WTC11 (cell line): ENCODE measurements at regions not wholly inside any gene's neighbourhood (a gene's known extent, or its start where the extent isn't known, plus 50 kb on each side); places are given as distances from the start of the nearest gene placed in this dataset.
A peak's percentile ranks its signal among the peaks of the same experiment; 100 is the strongest.

Experiments
- ATAC-seq: fragments of 200-7000 bp; cut with Tn5 transposase; 2 replicates; pipeline ENCODE4 v1.10.0; 2021; ENCODE audit warnings: mild to moderate bottlenecking, moderate library complexity
- CTCF ChIA-PET: fragments of 300-600 bp; sonication (Branson Sonifier 250); formaldehyde crosslinking; loops from one replicate; lab custom pipeline; 2021; ENCODE audit warnings: antibody characterized with exemption; lab: Charles Lee
- POLR2A ChIA-PET: fragments of 350-600 bp; sonication (Branson Sonifier 250); formaldehyde crosslinking; loops from one replicate; lab custom pipeline; 2021; ENCODE audit warnings: antibody characterized with exemption; lab: Charles Lee
- DNase-seq: peaks from one replicate; pipeline ENCODE4 v3.0.0; 2021; ENCODE audit warnings: low spot score
- H3K27ac Mint-ChIP-seq: 2 replicates; pipeline ENCODE4 v1.8.0; 2021; ENCODE audit warnings: mixed read lengths
- H3K27me3 Mint-ChIP-seq: 2 replicates; pipeline ENCODE4 v1.8.0; 2021; ENCODE audit warnings: low read depth, mild to moderate bottlenecking, moderate library complexity, mixed read lengths
- H3K36me3 Mint-ChIP-seq: 2 replicates; pipeline ENCODE4 v1.8.0; 2021; ENCODE audit warnings: mixed read lengths
- H3K4me1 Mint-ChIP-seq: 2 replicates; pipeline ENCODE4 v1.8.0; 2022; ENCODE audit warnings: mixed read lengths
- H3K4me3 Mint-ChIP-seq: 2 replicates; pipeline ENCODE4 v1.8.0; 2021; ENCODE audit warnings: mild to moderate bottlenecking, moderate library complexity, mixed read lengths
- H3K9me3 Mint-ChIP-seq: 2 replicates; pipeline ENCODE4 v1.8.0; 2021; ENCODE audit warnings: mixed read lengths
- AFF4 ChIP-seq: sonication (generic); formaldehyde crosslinking; IDR thresholded peaks from 2 replicates; pipeline ENCODE4 v1.8.1; 2023; ENCODE audit warnings: mild to moderate bottlenecking, missing genetic modification reagents, borderline replicate concordance
- ATF6 ChIP-seq: sonication (generic); formaldehyde crosslinking; IDR thresholded peaks from 2 replicates; pipeline ENCODE4 v1.8.1; 2023; ENCODE audit warnings: mild to moderate bottlenecking, missing genetic modification reagents
- CTCF ChIP-seq: fragments of 200-600 bp; IDR thresholded peaks from 2 replicates; pipeline ENCODE4 v1.8.0; 2022; ENCODE audit warnings: antibody characterized with exemption
- ESRRA ChIP-seq: sonication (generic); formaldehyde crosslinking; IDR thresholded peaks from 2 replicates; pipeline ENCODE4 v1.8.1; 2022; ENCODE audit warnings: mild to moderate bottlenecking, missing genetic modification reagents, borderline replicate concordance
- GTF2I ChIP-seq: fragments of 250-450 bp; sonication (Bioruptor Pico); conservative IDR thresholded peaks from 2 replicates; pipeline ENCODE4 v1.4.0; 2021; ENCODE audit warnings: mild to moderate bottlenecking
- JUN ChIP-seq: sonication (generic); formaldehyde crosslinking; IDR thresholded peaks from 2 replicates; pipeline ENCODE4 v1.8.0; 2023; ENCODE audit warnings: mild to moderate bottlenecking, missing genetic modification reagents
- MAX ChIP-seq: sonication (generic); formaldehyde crosslinking; IDR thresholded peaks from 2 replicates; pipeline ENCODE4 v1.8.0; 2022; ENCODE audit warnings: mild to moderate bottlenecking, missing genetic modification reagents
- MYBL2 ChIP-seq: sonication (generic); formaldehyde crosslinking; IDR thresholded peaks from 2 replicates; pipeline ENCODE4 v1.8.1; 2023; ENCODE audit warnings: mild to moderate bottlenecking, moderate library complexity, missing genetic modification reagents
- NFE2L1 ChIP-seq: sonication (generic); formaldehyde crosslinking; IDR thresholded peaks from 2 replicates; pipeline ENCODE4 v1.8.1; 2023; ENCODE audit warnings: missing genetic modification reagents
- PRDM15 ChIP-seq: sonication (generic); formaldehyde crosslinking; IDR thresholded peaks from 2 replicates; pipeline ENCODE4 v1.8.0; 2022; ENCODE audit warnings: missing genetic modification reagents
- PREB ChIP-seq: sonication (generic); formaldehyde crosslinking; IDR thresholded peaks from 2 replicates; pipeline ENCODE4 v1.8.1; 2022; ENCODE audit warnings: mild to moderate bottlenecking, missing genetic modification reagents, moderate library complexity, borderline replicate concordance
- USF1 ChIP-seq: sonication (generic); formaldehyde crosslinking; IDR thresholded peaks from 2 replicates; pipeline ENCODE4 v1.8.0; 2022; ENCODE audit warnings: mild to moderate bottlenecking, missing genetic modification reagents
- USF2 ChIP-seq: sonication (generic); formaldehyde crosslinking; IDR thresholded peaks from 2 replicates; pipeline ENCODE4 v1.8.1; 2023; ENCODE audit warnings: mild to moderate bottlenecking, missing genetic modification reagents, moderate library complexity
- ZNF121 ChIP-seq: sonication (generic); formaldehyde crosslinking; IDR thresholded peaks from 2 replicates; pipeline ENCODE4 v1.8.0; 2023; ENCODE audit warnings: missing genetic modification reagents
- ZNF232 ChIP-seq: sonication (generic); formaldehyde crosslinking; IDR thresholded peaks from 2 replicates; pipeline ENCODE4 v1.8.0; 2022; ENCODE audit warnings: mild to moderate bottlenecking, missing genetic modification reagents

- Mint-ChIP-seq H3K27me3 (peaks cover 5% of the 10 kb centered on the region; the same call in 1 of the 2 replicates), H3K4me1 (peaks cover 7% of the 10 kb centered on the region), H3K9me3 (no peaks in the 10 kb centered on the region), H3K27ac (no peak overlapping the region), H3K36me3 (no peaks in the 10 kb centered on the region), H3K4me3 (no peak overlapping the region)
- ATAC-seq (peak; percentile 82), DNase-seq (peak; percentile 41)
- CTCF ChIA-PET = interaction anchor here (0.6 to 2.0 kb wide), 14 partner anchors 12 to 270 kb away, joined by 3 to 13 read pairs (median 4); partner anchors contain the start of gene PCBD2
- TF ChIP-seq CTCF = peak; percentile 24; the same call in 1 of the 2 replicates
- no peak for TF ChIP-seq PRDM15 (CRISPR knock-in tag)
- POLR2A ChIA-PET = no interaction called here
Observed at GRCh38 chr5:135174315-135175096, 140.5 kb upstream of the PITX1 start.

- ChIA-PET CTCF (interaction anchor here (1.1 to 2.0 kb wide), 8 partner anchors 17 to 269 kb away, joined by 3 to 13 read pairs (median 6); partner anchors contain the start of gene PCBD2), POLR2A (no interaction called here)
- H3K4me3 Mint-ChIP-seq = no peak overlapping the region
- H3K27me3 Mint-ChIP-seq = peaks cover 5% of the 10 kb centered on the region; the same call in 1 of the 2 replicates
- no peaks in the 10 kb centered on the region for H3K36me3 Mint-ChIP-seq
- no peak for TF ChIP-seq AFF4
- no peak for TF ChIP-seq ESRRA
- H3K9me3 Mint-ChIP-seq = no peaks in the 10 kb centered on the region
- ATAC-seq = no peak
- DNase-seq = no peak
- H3K27ac Mint-ChIP-seq = no peak overlapping the region
- H3K4me1 Mint-ChIP-seq = peaks cover 2% of the 10 kb centered on the region; the same call in 1 of the 2 replicates
Observed at GRCh38 chr5:135173662-135174290, 139.7 kb upstream of the PITX1 start.

- no peaks in the 10 kb centered on the region for H3K36me3 Mint-ChIP-seq
- ChIA-PET POLR2A (no interaction called here), CTCF (no interaction called here)
- no peak for TF ChIP-seq GTF2I (CRISPR knock-in tag)
- TF ChIP-seq JUN (CRISPR knock-in tag) = no peak
- no peak for TF ChIP-seq USF1
- no peak for TF ChIP-seq MYBL2 (CRISPR knock-in tag)
- no peak for TF ChIP-seq USF2 (CRISPR knock-in tag)
- TF ChIP-seq PREB (CRISPR knock-in tag) = no peak
- no peak for TF ChIP-seq ZNF121
- TF ChIP-seq ATF6 (CRISPR knock-in tag) = no peak
- no peak for TF ChIP-seq MAX (CRISPR knock-in tag)
- no peak for TF ChIP-seq NFE2L1 (CRISPR knock-in tag)
- TF ChIP-seq ZNF232 (CRISPR knock-in tag) = no peak
- peaks cover 2% of the 10 kb centered on the region; the same call in 1 of the 2 replicates for H3K4me1 Mint-ChIP-seq
- H3K4me3 Mint-ChIP-seq = no peak overlapping the region
- no peak for ATAC-seq
- H3K27me3 Mint-ChIP-seq = peaks cover 5% of the 10 kb centered on the region; the same call in 1 of the 2 replicates
- H3K9me3 Mint-ChIP-seq = no peaks in the 10 kb centered on the region
- H3K27ac Mint-ChIP-seq = no peak overlapping the region
- DNase-seq = no peak
Observed at GRCh38 chr5:135172718-135173117, 138.7 kb upstream of the PITX1 start.
